HT1080 (cell line): ENCODE measurements at regions not wholly inside any gene's neighbourhood (a gene's known extent, or its start where the extent isn't known, plus 50 kb on each side); places are given as distances from the start of the nearest gene placed in this dataset.
A peak's percentile ranks its signal among the peaks of the same experiment; 100 is the strongest.

ENCODE experiments used
- DNase-seq: peaks from one replicate; pipeline ENCODE4 v3.0.0-alpha.2; 2015; ENCODE audit warnings: low read depth

DNA sequence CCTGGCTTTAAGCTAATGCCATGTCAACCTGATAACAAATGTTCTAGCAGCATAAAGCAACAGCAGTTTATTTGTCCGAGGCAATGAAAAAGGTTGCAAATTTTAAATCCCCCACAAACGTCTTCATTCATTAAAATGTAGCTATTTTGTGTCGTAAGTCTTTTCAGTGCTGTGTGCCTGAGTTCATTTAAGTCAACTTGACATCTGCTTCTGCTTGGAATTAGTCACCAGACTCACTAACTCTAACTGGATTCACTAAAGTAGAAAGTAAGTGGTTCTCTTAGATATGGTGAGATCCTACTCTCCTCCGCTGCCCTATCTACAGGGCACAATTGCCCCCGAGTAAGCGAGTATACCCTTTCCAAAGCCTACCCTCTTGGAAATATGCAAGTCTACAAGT lies 118.4 kb upstream of the CHRM3 start:
- DNase-seq = peak; percentile 25

DNA sequence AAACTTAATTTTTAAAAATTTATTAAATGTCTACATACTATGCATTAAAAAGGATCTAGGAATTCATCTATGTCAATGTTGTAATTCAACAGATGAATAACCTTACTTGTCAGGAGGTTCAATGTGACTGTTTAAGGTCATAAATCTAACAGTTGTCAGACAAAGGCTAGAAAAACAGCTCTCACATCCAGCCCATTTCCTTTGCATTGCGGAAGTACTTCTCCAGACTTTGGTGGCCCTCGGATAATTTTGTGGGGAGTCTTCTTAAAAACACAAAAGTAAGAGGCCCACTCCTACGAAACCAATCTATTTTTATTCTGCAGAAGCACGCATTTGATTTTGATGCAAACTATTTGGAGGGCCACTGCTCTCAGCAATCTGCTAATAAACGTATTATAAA lies 122.6 kb upstream of the CHRM3 start:
- DNase-seq = no peak

DNA sequence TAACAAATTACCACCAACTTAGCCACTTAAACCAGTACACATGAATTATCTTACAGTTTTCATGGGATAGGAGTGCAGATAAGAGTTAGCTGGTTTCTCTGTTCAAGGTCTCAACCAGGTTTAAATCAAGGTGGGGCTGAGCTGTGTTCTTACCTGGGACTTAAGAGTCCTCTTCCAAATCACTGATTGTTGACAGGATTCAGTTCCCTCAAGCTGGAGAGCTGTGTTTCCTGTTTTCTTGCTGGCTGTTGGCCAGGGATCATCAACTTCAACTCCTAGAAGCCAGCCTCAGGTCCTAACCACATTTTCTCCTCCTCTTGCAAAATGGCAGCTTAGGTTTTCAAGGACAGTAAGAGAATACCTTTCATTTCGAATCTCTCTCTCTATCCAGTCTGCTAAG lies 123.8 kb upstream of the CHRM3 start:
- DNase-seq = no peak

DNA sequence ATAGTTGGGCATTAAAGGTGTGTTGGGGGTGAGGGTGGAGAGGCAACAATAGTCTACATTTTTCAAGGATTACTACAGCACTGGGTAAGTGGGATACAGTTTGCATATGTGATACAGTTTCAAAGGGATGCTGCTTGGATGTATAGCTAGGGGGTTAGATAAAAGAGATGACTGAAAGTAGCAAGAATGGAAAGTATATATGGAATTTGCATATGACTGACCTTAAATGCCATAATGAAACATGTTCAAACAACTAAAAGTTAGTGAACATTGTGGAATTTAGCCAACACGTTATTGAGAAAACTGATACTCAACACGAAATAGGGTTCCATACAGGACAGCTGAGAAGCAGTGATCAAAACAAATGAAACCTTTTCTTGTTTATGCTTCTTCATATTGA lies 124.8 kb upstream of the CHRM3 start:
- DNase-seq = no peak

- no peak for DNase-seq
Measured at GRCh38 chr1:239260842-239261241, 125.5 kb upstream of the CHRM3 start.

DNA sequence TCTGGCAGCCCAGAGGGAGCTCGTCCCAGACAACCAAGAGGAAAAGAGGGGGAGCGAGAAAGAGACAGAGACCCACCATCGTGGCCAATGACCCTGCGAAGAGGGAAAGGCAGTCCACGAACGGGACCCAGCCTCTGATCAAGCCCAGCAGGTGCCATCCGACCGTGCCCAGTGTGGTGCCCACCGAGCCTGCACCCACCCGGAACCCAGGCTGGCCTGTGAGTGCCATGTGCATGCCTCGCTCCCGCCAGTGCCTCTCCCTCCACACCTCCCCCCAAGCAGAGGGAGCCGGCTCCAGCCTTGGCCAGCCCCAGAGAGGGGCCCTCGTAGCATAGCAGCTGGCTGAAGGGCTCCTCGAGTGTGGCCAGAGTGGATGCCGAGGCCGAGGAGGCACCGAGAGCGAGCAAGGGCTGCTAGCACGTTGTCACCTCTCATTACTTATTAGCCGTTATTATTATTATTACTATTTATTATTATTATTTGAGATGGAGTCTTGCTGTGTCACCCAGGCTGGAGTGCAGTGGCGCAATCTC lies 130.7 kb upstream of the CHRM3 start:
- DNase-seq = no peak

GRCh38 chr1:239254999-239255398 lies 131.4 kb upstream of the CHRM3 start:
- no peak for DNase-seq

DNA sequence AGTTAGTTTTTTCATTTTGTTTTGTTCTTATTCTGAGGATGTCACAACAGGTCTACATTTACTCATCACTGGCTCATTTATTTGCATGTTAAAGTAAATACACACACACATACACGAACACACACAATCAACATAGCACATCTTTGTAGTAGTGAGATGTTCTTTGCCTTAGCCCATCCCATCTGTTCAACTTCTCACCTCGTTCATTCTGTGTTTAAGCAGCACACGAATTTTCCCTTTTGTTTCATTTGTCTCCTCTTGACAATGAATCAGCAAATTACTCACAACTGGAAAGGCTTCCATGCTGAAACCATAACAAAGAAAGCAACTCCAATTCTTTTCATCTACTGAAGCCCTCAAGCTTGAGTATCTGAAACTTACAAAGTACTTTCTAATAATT lies 133.3 kb upstream of the CHRM3 start:
- DNase-seq = peak; percentile 45

DNA sequence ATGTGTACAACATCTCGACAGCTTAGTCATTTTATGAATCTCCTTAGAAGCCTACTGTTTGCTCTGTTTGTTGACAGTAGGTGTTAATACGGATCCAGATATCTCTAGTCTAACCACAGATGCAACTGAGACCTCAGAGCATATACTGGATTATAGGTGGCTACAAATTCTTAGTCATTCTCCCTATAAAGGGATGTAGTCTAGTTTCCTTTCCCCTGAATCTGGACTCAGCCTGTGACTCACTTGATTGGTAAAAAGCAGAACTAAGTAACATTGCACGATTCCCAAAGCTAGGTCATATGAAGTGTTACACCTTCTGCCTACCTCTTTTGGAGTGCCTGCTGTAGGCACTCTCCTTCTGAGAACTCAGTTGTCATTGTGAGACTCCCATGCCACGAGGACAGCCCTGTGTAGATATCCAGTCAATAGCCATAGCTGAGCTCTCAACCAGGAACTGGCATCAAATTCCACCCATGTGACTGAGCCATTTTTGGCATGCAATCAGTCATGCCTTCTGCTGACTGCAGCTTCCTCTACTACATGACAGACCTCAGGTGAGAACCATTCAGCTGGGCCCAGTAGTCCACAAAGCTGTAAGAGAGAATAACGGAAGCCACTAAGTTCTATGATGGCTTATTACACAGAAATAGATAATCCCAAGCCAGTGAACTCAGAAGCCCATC lies 135.9 kb upstream of the CHRM3 start:
- DNase-seq = peak; percentile 65

DNA sequence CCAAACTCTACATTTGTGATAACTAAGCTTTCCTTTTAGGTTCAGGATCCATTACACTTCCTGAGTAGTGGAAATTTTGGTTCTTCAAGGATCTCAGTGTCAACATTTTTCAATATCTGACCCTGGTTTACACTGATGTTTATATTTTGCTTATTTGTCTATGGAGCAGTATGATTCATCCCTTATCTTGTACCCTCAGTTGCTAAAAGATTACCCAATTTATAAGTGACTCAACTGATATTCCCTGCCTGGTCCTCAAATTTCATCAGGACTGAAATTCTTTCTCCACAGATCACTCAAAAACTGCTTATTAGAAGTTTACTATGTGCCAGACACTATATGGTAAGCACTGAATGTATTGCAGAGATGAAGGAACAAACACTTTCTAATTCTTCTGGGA lies 139.1 kb upstream of the CHRM3 start:
- DNase-seq = no peak

- no peak for DNase-seq
Measured at GRCh38 chr1:239244084-239244483, 142.3 kb upstream of the CHRM3 start.

DNA sequence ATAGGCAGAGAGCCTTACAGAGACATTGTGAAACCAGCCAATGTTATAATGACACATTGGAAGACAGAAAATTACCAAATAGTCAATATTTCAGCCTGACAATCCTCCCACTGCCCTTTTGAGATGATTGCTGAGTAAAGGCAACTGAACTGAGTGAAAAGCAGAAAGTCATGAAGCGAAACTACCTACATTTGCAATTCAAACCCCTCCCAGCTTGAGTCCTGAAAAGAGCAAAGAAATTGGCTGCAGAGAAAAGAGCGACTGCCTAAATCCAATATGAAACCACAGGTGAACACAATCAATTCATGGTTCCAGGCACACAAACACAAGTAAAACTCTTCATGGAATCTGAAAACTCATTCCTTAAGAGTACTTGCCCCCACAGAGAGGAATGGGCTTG lies 143.4 kb upstream of the CHRM3 start:
- DNase-seq = no peak

DNA sequence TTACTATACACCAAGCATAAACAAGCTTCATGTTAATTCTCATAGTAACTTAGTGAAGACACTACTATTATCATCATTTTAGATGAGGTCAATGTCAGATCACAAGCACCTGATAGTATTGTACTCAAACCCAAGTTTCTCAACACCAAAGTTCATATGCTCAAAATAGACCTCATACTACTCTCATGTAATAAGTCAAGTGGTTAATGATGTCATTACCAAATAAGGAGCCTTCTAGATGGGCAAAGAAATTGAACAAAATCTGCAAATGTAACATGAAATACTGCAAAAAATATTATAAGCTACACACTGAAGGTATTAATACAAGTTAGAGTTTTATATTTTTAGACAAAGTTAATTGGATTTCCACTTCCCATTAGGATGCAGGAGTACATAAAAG lies 144.0 kb upstream of the CHRM3 start:
- DNase-seq = no peak

- no peak for DNase-seq
Measured at GRCh38 chr1:239240736-239241135, 145.6 kb upstream of the CHRM3 start.

DNA sequence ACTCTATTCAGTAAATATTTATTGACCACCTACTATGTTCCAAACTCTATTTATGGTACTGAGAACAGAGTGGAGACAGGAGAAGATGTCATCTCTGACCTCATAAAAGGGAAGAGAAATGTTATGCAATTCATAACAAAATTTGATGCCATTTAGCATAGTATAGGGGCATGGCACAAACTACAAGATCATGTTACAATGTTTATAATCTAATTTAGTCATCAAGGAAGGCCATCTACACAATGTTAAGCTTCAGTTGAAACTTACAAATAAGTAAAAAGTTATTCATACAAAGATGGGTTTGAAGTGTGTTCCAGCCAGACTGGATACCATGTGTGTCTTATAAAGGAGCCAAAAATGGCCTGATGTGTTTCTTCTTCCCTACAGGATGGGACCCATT lies 146.8 kb upstream of the CHRM3 start:
- no peak for DNase-seq

DNA sequence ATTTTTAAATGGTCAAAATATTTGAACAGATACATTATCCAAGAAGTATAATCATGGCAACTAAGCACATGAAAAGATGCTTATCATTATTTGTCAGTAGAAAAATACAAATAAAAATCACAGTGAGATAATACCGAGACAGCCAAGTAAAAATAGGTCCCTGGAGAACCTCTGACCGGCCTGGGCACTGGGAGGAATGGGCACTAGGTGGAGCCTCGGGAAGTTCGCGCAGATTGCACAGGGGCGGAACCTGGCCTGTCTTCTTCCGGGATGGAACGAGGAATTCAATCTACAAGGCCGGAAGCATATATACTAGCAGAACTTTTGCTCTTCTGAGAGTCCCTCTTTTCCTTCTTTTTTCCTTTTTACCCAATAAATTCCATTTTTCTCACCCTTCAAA lies 148.5 kb upstream of the CHRM3 start:
- DNase-seq = no peak

- DNase-seq = no peak
Measured at GRCh38 chr1:239233626-239234025, 152.7 kb upstream of the CHRM3 start.

- no peak for DNase-seq
Measured at GRCh38 chr1:239232921-239233320, 153.4 kb upstream of the CHRM3 start.

- DNase-seq = no peak
Measured at GRCh38 chr1:239228451-239228850, 157.9 kb upstream of the CHRM3 start.

- no peak for DNase-seq
Measured at GRCh38 chr1:239225396-239225795, 161.0 kb upstream of the CHRM3 start.

DNA sequence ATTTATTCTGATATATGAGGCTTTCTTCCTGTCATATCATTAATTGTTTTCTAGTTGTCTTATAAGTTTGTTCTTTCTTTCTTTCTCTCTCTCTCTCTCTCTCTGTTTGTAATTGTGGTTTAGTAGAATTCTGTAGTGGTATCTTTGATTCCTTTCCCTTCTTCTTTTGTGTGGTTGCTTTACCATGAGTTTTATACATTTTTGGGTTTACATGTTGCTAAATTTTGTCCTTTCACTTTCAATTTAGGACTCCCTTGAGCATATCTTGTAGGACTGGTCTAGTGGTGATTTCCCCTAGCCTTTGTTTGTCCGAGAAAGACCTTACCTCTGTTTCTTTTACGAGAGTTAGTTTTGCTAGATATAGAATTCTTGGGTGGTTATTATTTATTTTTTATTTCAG lies 162.3 kb upstream of the CHRM3 start:
- DNase-seq = no peak

DNA sequence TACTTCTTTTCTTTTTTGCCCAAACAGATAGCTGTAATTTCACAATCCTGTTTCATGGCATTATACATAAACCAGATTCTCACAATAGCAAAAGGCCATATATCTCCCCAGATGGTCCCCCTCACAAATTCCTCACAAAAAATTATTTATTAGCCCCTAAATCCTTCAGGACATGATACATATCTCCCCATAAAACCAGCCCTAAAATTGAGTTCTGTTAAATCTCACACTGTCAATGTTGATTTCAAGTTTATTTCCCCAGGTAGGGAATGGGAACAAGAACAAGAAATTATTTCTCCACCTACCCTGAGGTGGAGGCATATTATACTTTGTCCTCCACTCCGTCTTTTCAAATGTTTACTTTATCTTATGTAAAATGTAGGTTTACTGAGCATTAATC lies 163.4 kb upstream of the CHRM3 start:
- no peak for DNase-seq

- no peak for DNase-seq
Measured at GRCh38 chr1:239221656-239222055, 164.7 kb upstream of the CHRM3 start.

DNA sequence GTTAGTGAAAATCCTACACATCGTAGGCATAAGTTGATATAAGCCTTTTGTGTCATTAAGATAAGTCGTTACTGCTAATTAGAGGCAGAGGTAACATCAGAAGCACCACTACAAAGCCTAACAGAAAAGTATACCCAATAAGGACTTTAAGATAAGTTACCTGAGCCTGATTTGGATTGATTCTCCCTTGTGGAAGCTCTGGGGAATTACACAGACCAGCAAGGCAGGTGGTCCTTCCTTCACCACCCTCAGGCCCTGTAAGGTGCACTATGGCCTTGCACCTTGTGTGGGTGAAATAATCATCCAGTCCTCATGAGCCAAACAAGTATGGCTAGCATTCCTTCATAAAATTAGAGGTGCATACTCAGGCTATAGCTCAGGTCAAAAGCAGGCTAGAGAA lies 166.7 kb upstream of the CHRM3 start:
- DNase-seq = no peak
